HG02642 (cell line): ENCODE measurements at regions not wholly inside any gene's neighbourhood (a gene's known extent, or its start where the extent isn't known, plus 50 kb on each side); places are given as distances from the start of the nearest gene placed in this dataset.
"Not testable (repeated sequence)": the region's sequence is repeated elsewhere in the genome, so short reads cannot be mapped to it uniquely, and the experiment has no call there.

ENCODE experiments used
- ATAC-seq: cut with Tn5 transposase; IDR thresholded peaks from one replicate; pipeline ENCODE4 v1.9.1; 2021; ENCODE audit warnings: mild to moderate bottlenecking; ENCODE audit not compliant: unreplicated experiment, poor library complexity

GRCh38 chr6:7028963-7029362, 78.8 kb upstream of the RREB1 start:
- not testable (repeated sequence) for ATAC-seq

GRCh38 chr6:7030968-7031367, 76.8 kb upstream of the RREB1 start:
- ATAC-seq, result not testable (repeated sequence)

GRCh38 chr6:7033202-7033601, 74.6 kb upstream of the RREB1 start:
- no peak for ATAC-seq

- ATAC-seq, result no peak
Measured at GRCh38 chr6:7034055-7034454, 73.7 kb upstream of the RREB1 start.

GRCh38 chr6:7035837-7036249, 71.9 kb upstream of the RREB1 start:
- no peak for ATAC-seq

- ATAC-seq, result no peak
Measured at GRCh38 chr6:7041511-7042026, 66.2 kb upstream of the RREB1 start.

GRCh38 chr6:7042056-7042653, 65.6 kb upstream of the RREB1 start:
- ATAC-seq, result no peak

- no peak for ATAC-seq
Measured at GRCh38 chr6:7042654-7043545, 64.9 kb upstream of the RREB1 start.

GRCh38 chr6:7045331-7045730, 62.4 kb upstream of the RREB1 start:
- no peak for ATAC-seq

GRCh38 chr6:7045746-7046145, 62.0 kb upstream of the RREB1 start:
- ATAC-seq, result no peak

- ATAC-seq, result no peak
Measured at GRCh38 chr6:7047128-7047527, 60.6 kb upstream of the RREB1 start.

GRCh38 chr6:7047966-7048365, 59.8 kb upstream of the RREB1 start:
- no peak for ATAC-seq

- no peak for ATAC-seq
Measured at GRCh38 chr6:7048894-7049293, 58.9 kb upstream of the RREB1 start.

- no peak for ATAC-seq
Measured at GRCh38 chr6:7050004-7050403, 57.8 kb upstream of the RREB1 start.

- peak; percentile 41 for ATAC-seq
Measured at GRCh38 chr6:7050872-7051779, 56.6 kb upstream of the RREB1 start.

GRCh38 chr6:7051780-7052442, 55.9 kb upstream of the RREB1 start:
- ATAC-seq, result peak; percentile 60

GRCh38 chr6:7052443-7053011, 55.2 kb upstream of the RREB1 start:
- ATAC-seq, result no peak

GRCh38 chr6:7053125-7053774, 54.5 kb upstream of the RREB1 start:
- ATAC-seq, result no peak
